CD4-positive, alpha-beta memory T cell (primary cell): ENCODE measurements at regions not wholly inside any gene's neighbourhood (a gene's known extent, or its start where the extent isn't known, plus 50 kb on each side); places are given as distances from the start of the nearest gene placed in this dataset.

Source experiments
- CTCF ChIA-PET: fragments of 350-600 bp; sonication (Branson Sonifier 250); formaldehyde crosslinking; loops from one replicate; lab custom pipeline; 2021; ENCODE audit warnings: inconsistent platforms; ENCODE audit not compliant: partially characterized antibody; lab: Charles Lee
- POLR2A ChIA-PET: fragments of 350-600 bp; sonication (Branson Sonifier 250); formaldehyde crosslinking; loops from one replicate; lab custom pipeline; 2021; ENCODE audit not compliant: partially characterized antibody; lab: Charles Lee
- DNase-seq, 5 donors: peaks; one replicate each; pipeline versions ENCODE4 v3.0.0 to v3.0.0-alpha.2; 2020 to 2022; ENCODE audit warnings: mixed read lengths in 1 of 5
- H3K27ac ChIP-seq: one replicate; pipeline ENCODE4 v1.7.0; 2013; ENCODE audit warnings: low read depth, low read length
- H3K27me3 ChIP-seq: 2 replicates; pipeline ENCODE4 v1.7.0; 2013; ENCODE audit warnings: mild to moderate bottlenecking, low read length, moderate library complexity; ENCODE audit not compliant: insufficient read depth
- H3K36me3 ChIP-seq: 2 replicates; pipeline ENCODE4 v1.7.0; 2013; ENCODE audit warnings: mild to moderate bottlenecking, low read length, moderate library complexity; ENCODE audit not compliant: insufficient read depth
- H3K4me1 ChIP-seq: 2 replicates; pipeline ENCODE4 v1.7.0; 2013; ENCODE audit warnings: mild to moderate bottlenecking, low read length, moderate library complexity; ENCODE audit not compliant: insufficient read depth
- H3K4me3 ChIP-seq, 2 donors: one replicate each; pipeline ENCODE4 v1.7.0; 2013; ENCODE audit warnings: low read length in 2 of 2, mild to moderate bottlenecking in 1 of 2
- H3K9me3 ChIP-seq, 2 donors: one replicate each; pipeline ENCODE4 v1.7.0; 2013; ENCODE audit warnings: low read length in 2 of 2, control low read depth in 1 of 2; ENCODE audit not compliant: control insufficient read depth in 1 of 2
- H3K27ac Mint-ChIP-seq, 7 donors: one replicate each; pipeline ENCODE4 v1.8.0; 2020 to 2021; ENCODE audit warnings: mixed read lengths in 7 of 7, mild to moderate bottlenecking in 6 of 7, inconsistent platforms in 3 of 7, moderate library complexity in 3 of 7
- H3K27me3 Mint-ChIP-seq, 2 donors: one replicate each; pipeline ENCODE4 v1.8.0; 2020 to 2021; ENCODE audit warnings: mixed read lengths in 2 of 2
- H3K36me3 Mint-ChIP-seq, 2 donors: one replicate each; pipeline ENCODE4 v1.8.0; 2020 to 2021; ENCODE audit warnings: mixed read lengths in 2 of 2, inconsistent platforms in 1 of 2, mild to moderate bottlenecking in 1 of 2
- H3K4me1 Mint-ChIP-seq, 4 donors: one replicate each; pipeline ENCODE4 v1.8.0; 2020 to 2021; ENCODE audit warnings: mixed read lengths in 4 of 4, mild to moderate bottlenecking in 1 of 4
- H3K4me3 Mint-ChIP-seq, 8 donors: one replicate each; pipeline ENCODE4 v1.8.0; 2020 to 2021; ENCODE audit warnings: mixed read lengths in 8 of 8, mild to moderate bottlenecking in 7 of 8, moderate library complexity in 6 of 8, inconsistent platforms in 3 of 8
- H3K9me3 Mint-ChIP-seq, 8 donors: one replicate each; pipeline ENCODE4 v1.8.0; 2020 to 2021; ENCODE audit warnings: mixed read lengths in 8 of 8, mild to moderate bottlenecking in 5 of 8, inconsistent platforms in 3 of 8, moderate library complexity in 1 of 8
- intact Hi-C: fragments of 100-400 bp; cut with micrococcal nuclease; formaldehyde crosslinking; loops from one replicate; pipeline ENCODE4 v1.15.1; 2023

GRCh38 chr9:108704156-108704852 lies 151.5 kb downstream of the ACTL7B start:
- intact Hi-C loops, result no loop called here
- POLR2A ChIA-PET, result no interaction called here
- no peak for DNase-seq
- H3K36me3 ChIP-seq, result no peaks in the 10 kb centered on the region
- no peaks in the 10 kb centered on the region for H3K4me1 ChIP-seq
- H3K27me3 ChIP-seq, result no peaks in the 10 kb centered on the region
- Mint-ChIP-seq H3K36me3 (no peaks in the 10 kb centered on the region), H3K27ac (no peak overlapping the region), H3K9me3 (peaks cover 0 to 4% (median 0%) of the 10 kb centered on the region in 8 donors), H3K4me1 (no peaks in the 10 kb centered on the region), H3K27me3 (no peaks in the 10 kb centered on the region), H3K4me3 (no peak overlapping the region)
- no peak overlapping the region for H3K27ac ChIP-seq
- H3K9me3 ChIP-seq, result no peaks in the 10 kb centered on the region
- CTCF ChIA-PET, result no interaction called here
- no peak overlapping the region for H3K4me3 ChIP-seq

DNA sequence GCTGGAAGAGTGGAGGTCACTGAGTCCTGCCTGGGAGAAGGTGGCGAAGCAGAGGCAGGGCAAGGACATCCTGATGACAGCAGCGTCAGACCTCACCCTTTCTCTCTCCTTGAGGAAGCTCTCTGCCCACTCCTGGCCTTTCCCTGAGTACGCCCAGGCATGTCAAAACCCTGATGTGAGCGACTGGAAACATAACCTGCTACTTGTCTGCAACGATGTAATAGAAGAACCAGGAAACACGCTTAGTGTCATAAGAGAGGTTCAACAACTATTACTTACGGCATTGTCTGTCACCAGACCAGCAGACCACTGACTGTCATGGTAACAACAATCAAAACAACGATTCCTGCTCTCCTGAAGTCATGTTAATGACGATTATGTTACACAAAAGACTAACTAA lies 152.4 kb downstream of the ACTL7B start:
- ChIA-PET CTCF (no interaction called here), POLR2A (no interaction called here)
- Histone ChIP-seq H3K27ac (no peak overlapping the region), H3K36me3 (no peaks in the 10 kb centered on the region), H3K4me1 (no peaks in the 10 kb centered on the region), H3K4me3 (no peak overlapping the region), H3K9me3 (no peaks in the 10 kb centered on the region), H3K27me3 (no peaks in the 10 kb centered on the region)
- H3K27me3 Mint-ChIP-seq, result no peaks in the 10 kb centered on the region
- DNase-seq, result no peak
- H3K4me3 Mint-ChIP-seq, result no peak overlapping the region
- no peak overlapping the region for H3K27ac Mint-ChIP-seq
- no peaks in the 10 kb centered on the region for H3K36me3 Mint-ChIP-seq
- intact Hi-C loops, result no loop called here
- no peaks in the 10 kb centered on the region for H3K4me1 Mint-ChIP-seq
- peaks cover 0 to 4% (median 0%) of the 10 kb centered on the region in 8 donors for H3K9me3 Mint-ChIP-seq

GRCh38 chr9:108702681-108703080 lies 153.1 kb downstream of the ACTL7B start:
- H3K27me3 Mint-ChIP-seq, result no peaks in the 10 kb centered on the region
- Histone ChIP-seq H3K27ac (no peak overlapping the region), H3K9me3 (no peaks in the 10 kb centered on the region), H3K27me3 (no peaks in the 10 kb centered on the region), H3K36me3 (no peaks in the 10 kb centered on the region), H3K4me1 (no peaks in the 10 kb centered on the region), H3K4me3 (no peak overlapping the region)
- POLR2A ChIA-PET, result no interaction called here
- intact Hi-C loops, result no loop called here
- no peaks in the 10 kb centered on the region for H3K4me1 Mint-ChIP-seq
- H3K27ac Mint-ChIP-seq, result no peak overlapping the region
- peaks cover 0 to 4% (median 0%) of the 10 kb centered on the region in 8 donors for H3K9me3 Mint-ChIP-seq
- no peak for DNase-seq
- no peaks in the 10 kb centered on the region for H3K36me3 Mint-ChIP-seq
- no peak overlapping the region for H3K4me3 Mint-ChIP-seq
- CTCF ChIA-PET, result no interaction called here

DNA sequence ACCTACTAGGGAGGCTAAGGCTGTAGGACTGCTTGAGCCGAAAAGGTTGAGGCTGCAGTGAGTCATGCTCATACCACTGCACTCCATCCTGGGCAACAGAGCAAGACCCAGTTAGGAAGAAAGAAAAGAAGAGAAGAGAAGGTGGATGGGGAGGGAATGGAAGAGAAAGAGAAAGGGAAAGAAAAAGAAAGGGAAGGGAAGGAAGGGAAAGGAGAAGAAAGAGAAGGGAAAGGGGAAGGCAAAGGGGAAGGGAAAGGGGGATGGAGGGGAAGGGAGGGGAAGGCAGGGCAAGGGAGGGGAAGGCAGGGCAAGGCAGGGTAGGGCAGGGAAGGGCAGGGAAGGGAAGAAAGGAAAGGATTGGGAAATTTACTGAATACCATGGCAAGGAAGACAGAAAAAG lies 157.0 kb downstream of the ACTL7B start:
- POLR2A ChIA-PET, result no interaction called here
- Mint-ChIP-seq H3K27ac (no peak overlapping the region), H3K4me3 (no peak overlapping the region), H3K27me3 (peaks cover 0 to 2% of the 10 kb centered on the region in 2 donors), H3K36me3 (no peaks in the 10 kb centered on the region), H3K4me1 (no peaks in the 10 kb centered on the region), H3K9me3 (peaks cover 0 to 14% (median 6%) of the 10 kb centered on the region in 8 donors)
- Histone ChIP-seq H3K4me1 (no peaks in the 10 kb centered on the region), H3K9me3 (no peaks in the 10 kb centered on the region), H3K27me3 (no peaks in the 10 kb centered on the region), H3K27ac (no peak overlapping the region), H3K4me3 (no peak overlapping the region), H3K36me3 (no peaks in the 10 kb centered on the region)
- intact Hi-C loops, result no loop called here
- no peak for DNase-seq
- CTCF ChIA-PET, result no interaction called here

- H3K4me3 Mint-ChIP-seq, result no peak overlapping the region
- peaks cover 0 to 2% of the 10 kb centered on the region in 2 donors for H3K27me3 Mint-ChIP-seq
- ChIA-PET CTCF (no interaction called here), POLR2A (no interaction called here)
- Histone ChIP-seq H3K36me3 (no peaks in the 10 kb centered on the region), H3K27me3 (no peaks in the 10 kb centered on the region), H3K9me3 (no peaks in the 10 kb centered on the region), H3K4me3 (no peak overlapping the region), H3K4me1 (no peaks in the 10 kb centered on the region), H3K27ac (no peak overlapping the region)
- DNase-seq, result no peak
- no peaks in the 10 kb centered on the region for H3K36me3 Mint-ChIP-seq
- H3K4me1 Mint-ChIP-seq, result no peaks in the 10 kb centered on the region
- H3K9me3 Mint-ChIP-seq, result peaks cover 0 to 14% (median 6%) of the 10 kb centered on the region in 8 donors
- no peak overlapping the region for H3K27ac Mint-ChIP-seq
- intact Hi-C loops, result no loop called here
Measured at GRCh38 chr9:108698231-108698630, 157.6 kb downstream of the ACTL7B start.

DNA sequence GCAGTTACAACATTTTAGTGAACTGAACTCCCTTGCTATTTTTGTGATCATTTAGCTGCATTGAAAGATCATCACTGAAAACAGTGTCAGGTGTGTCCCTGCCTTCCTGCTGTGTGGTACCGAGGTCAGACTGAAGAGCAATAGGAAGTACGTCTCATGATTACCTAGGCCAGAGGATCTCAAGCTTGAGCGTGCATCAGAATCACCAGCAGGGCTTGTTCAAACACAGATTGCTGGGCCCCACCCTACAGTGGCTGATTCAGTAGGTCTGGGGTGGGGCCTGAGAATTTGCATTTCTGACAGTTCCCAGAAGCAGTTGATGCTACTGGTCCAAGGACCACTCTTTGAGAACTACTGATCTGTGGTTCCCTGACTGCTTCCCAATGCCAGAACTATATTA lies 159.6 kb downstream of the ACTL7B start:
- DNase-seq, result no peak
- Histone ChIP-seq H3K4me1 (no peaks in the 10 kb centered on the region), H3K27ac (no peak overlapping the region), H3K9me3 (no peaks in the 10 kb centered on the region), H3K4me3 (no peak overlapping the region), H3K36me3 (no peaks in the 10 kb centered on the region), H3K27me3 (no peaks in the 10 kb centered on the region)
- POLR2A ChIA-PET, result no interaction called here
- intact Hi-C loops, result no loop called here
- H3K36me3 Mint-ChIP-seq, result no peaks in the 10 kb centered on the region
- no peaks in the 10 kb centered on the region for H3K4me1 Mint-ChIP-seq
- H3K9me3 Mint-ChIP-seq, result peaks cover 0 to 14% (median 6%) of the 10 kb centered on the region in 8 donors
- CTCF ChIA-PET, result no interaction called here
- peaks cover 0 to 2% of the 10 kb centered on the region in 2 donors for H3K27me3 Mint-ChIP-seq
- H3K4me3 Mint-ChIP-seq, result no peak overlapping the region
- no peak overlapping the region for H3K27ac Mint-ChIP-seq

- DNase-seq, result no peak
- intact Hi-C loops, result no loop called here
- POLR2A ChIA-PET, result no interaction called here
- Mint-ChIP-seq H3K36me3 (no peaks in the 10 kb centered on the region), H3K4me1 (no peaks in the 10 kb centered on the region), H3K27ac (no peak overlapping the region), H3K9me3 (peaks cover 0 to 17% (median 7%) of the 10 kb centered on the region in 8 donors), H3K4me3 (no peak overlapping the region), H3K27me3 (peaks cover 0 to 2% of the 10 kb centered on the region in 2 donors)
- CTCF ChIA-PET, result no interaction called here
- Histone ChIP-seq H3K4me3 (no peak overlapping the region), H3K9me3 (no peaks in the 10 kb centered on the region), H3K36me3 (no peaks in the 10 kb centered on the region), H3K27ac (no peak overlapping the region), H3K27me3 (no peaks in the 10 kb centered on the region), H3K4me1 (no peaks in the 10 kb centered on the region)
Measured at GRCh38 chr9:108694170-108694569, 161.6 kb downstream of the ACTL7B start.
